Tibial artery (tissue), 4 donors: ENCODE measurements at regions not wholly inside any gene's neighbourhood (a gene's known extent, or its start where the extent isn't known, plus 50 kb on each side); places are given as distances from the start of the nearest gene placed in this dataset.
A peak's percentile ranks its signal among the peaks of the same experiment; 100 is the strongest.

Experiments used
- DNase-seq, 2 donors: peaks; one replicate each; pipeline ENCODE4 v3.0.0-alpha.2; 2019
- H3K27ac ChIP-seq, 2 donors: fragments of 200-600 bp; sonication (generic) in 1 of 2; 1 replicate in 1 of 2; 2 replicates in 1 of 2; pipeline ENCODE4 v1.5.1; 2018 to 2019; ENCODE audit warnings: mild to moderate bottlenecking in 1 of 2
- H3K27me3 ChIP-seq, 2 donors: fragments of 200-600 bp; sonication (generic) in 1 of 2; one replicate each; pipeline versions ENCODE4 v1.5.1 to v1.6.0; 2016 to 2019
- H3K36me3 ChIP-seq, 3 donors: fragments of 200-600 bp; sonication (generic) in 2 of 3; one replicate each; pipeline ENCODE4 v1.5.1; 2016 to 2019; ENCODE audit warnings: mild to moderate bottlenecking in 2 of 3
- H3K4me1 ChIP-seq, 4 donors: fragments of 200-600 bp; sonication (generic) in 2 of 4; 1 replicate in 3 of 4; 2 replicates in 1 of 4; pipeline ENCODE4 v1.5.1; 2016 to 2019
- H3K4me3 ChIP-seq, 2 donors: fragments of 200-600 bp; sonication (generic) in 1 of 2; 1 replicate in 1 of 2; 2 replicates in 1 of 2; pipeline ENCODE4 v1.5.1; 2018 to 2019; ENCODE audit warnings: mild to moderate bottlenecking in 2 of 2
- H3K9me3 ChIP-seq, 3 donors: fragments of 200-600 bp; sonication (generic) in 1 of 3; one replicate each; pipeline ENCODE4 v1.5.1; 2016 to 2019
- intact Hi-C: fragments of 100-400 bp; cut with DNase I; formaldehyde crosslinking; loops from one replicate; pipeline ENCODE4 v1.15.0; 2023; ENCODE audit warnings: low total_unique reads
- TF ChIP-seq, protein P1 (sequence below), 2 experiments: fragments of 200-600 bp in 1 of 2; fragments of 450-650 bp in 1 of 2; IDR thresholded peaks; one replicate each; pipeline ENCODE4 v1.5.1; 2017 to 2019; ENCODE audit warnings: antibody characterized with exemption in 2 of 2, mild to moderate bottlenecking in 1 of 2, moderate library complexity in 1 of 2

DNA sequence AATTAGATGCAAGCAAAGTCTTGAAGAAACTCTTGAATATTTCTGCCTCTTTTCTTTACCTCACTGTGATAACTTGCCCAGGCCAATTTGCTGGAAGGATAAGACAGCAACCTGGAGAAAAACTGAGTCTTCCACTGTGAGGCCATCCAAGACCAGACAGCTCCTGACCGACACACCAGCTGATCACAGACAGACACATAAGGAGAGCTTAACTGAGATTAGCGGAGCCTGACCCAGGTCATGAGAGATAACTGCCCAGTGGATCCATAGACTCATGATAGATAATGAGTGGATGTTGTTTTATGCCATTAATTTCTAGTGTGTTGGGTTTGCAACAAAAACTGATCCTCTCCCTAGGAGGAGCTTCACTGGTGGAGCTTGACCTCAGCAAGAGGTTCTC, 64.4 kb upstream of the NOX3 start:
- H3K4me1 ChIP-seq, result no peaks in the 10 kb centered on the region
- H3K36me3 ChIP-seq, result no peaks in the 10 kb centered on the region
- no peaks in the 10 kb centered on the region for H3K9me3 ChIP-seq
- no peak for DNase-seq
- H3K27ac ChIP-seq, result no peak overlapping the region
- TF ChIP-seq, protein P1, sequence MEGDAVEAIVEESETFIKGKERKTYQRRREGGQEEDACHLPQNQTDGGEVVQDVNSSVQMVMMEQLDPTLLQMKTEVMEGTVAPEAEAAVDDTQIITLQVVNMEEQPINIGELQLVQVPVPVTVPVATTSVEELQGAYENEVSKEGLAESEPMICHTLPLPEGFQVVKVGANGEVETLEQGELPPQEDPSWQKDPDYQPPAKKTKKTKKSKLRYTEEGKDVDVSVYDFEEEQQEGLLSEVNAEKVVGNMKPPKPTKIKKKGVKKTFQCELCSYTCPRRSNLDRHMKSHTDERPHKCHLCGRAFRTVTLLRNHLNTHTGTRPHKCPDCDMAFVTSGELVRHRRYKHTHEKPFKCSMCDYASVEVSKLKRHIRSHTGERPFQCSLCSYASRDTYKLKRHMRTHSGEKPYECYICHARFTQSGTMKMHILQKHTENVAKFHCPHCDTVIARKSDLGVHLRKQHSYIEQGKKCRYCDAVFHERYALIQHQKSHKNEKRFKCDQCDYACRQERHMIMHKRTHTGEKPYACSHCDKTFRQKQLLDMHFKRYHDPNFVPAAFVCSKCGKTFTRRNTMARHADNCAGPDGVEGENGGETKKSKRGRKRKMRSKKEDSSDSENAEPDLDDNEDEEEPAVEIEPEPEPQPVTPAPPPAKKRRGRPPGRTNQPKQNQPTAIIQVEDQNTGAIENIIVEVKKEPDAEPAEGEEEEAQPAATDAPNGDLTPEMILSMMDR (IDR thresholded peaks at IDR 0.05), result no peak
- no peaks in the 10 kb centered on the region for H3K27me3 ChIP-seq
- H3K4me3 ChIP-seq, result no peak overlapping the region
- intact Hi-C loops, result no loop called here

DNA sequence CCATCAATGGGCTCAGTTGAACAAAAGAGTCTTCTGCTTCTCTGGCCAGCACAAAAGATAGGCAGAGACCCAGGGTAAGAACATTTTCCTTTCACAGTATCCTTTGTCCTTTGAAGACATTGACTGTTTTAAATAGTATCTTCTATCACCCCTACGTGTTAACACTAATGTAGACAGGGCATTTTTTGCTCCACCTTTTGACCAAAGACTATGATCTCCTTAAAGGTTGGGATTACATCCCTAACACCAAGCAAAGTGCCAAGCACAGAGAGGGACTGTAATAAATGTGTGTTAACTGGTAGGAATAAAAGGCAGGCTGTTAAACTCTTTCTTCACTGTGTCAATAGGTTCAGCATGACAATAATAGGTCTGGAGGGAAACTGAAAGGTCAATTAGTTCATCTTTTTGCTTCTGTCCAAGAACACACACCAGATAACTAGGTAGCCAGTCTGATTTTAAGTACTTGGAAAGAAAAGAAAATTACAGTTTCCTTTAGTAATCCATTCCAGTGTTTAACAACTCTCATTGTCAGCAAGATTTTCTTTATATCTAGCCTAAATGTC, 63.6 kb upstream of the NOX3 start:
- Histone ChIP-seq H3K36me3 (no peaks in the 10 kb centered on the region), H3K4me3 (no peak overlapping the region), H3K4me1 (no peaks in the 10 kb centered on the region), H3K27me3 (no peaks in the 10 kb centered on the region), H3K9me3 (no peaks in the 10 kb centered on the region), H3K27ac (no peak overlapping the region)
- intact Hi-C loops, result no loop called here
- no peak for DNase-seq
- TF ChIP-seq, protein P1 (IDR thresholded peaks at IDR 0.05), result no peak

DNA sequence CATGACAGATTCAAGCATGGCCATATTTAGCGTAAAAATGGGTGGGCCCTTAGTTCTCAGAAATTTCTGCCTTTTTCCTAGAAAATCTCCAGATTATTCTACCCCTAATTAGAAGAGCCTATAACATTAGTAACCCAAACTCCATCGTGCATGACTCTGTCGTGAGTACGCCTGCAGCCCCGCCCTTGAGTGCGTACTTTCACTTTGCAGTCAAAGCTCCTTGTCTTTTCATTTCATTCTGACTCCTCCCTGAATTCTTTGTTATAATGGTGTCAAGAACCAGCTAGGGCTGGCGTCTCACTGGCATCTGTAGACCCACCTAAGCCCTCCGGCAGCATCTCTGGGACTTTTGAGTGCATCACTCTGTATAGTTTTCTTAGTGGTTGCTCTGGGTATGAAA, 61.7 kb upstream of the NOX3 start:
- Histone ChIP-seq H3K27me3 (no peaks in the 10 kb centered on the region), H3K36me3 (no peaks in the 10 kb centered on the region), H3K4me3 (no peak overlapping the region), H3K27ac (no peak overlapping the region), H3K9me3 (no peaks in the 10 kb centered on the region), H3K4me1 (no peaks in the 10 kb centered on the region)
- intact Hi-C loops, result no loop called here
- DNase-seq, result no peak
- TF ChIP-seq, protein P1 (IDR thresholded peaks at IDR 0.05), result no peak

DNA sequence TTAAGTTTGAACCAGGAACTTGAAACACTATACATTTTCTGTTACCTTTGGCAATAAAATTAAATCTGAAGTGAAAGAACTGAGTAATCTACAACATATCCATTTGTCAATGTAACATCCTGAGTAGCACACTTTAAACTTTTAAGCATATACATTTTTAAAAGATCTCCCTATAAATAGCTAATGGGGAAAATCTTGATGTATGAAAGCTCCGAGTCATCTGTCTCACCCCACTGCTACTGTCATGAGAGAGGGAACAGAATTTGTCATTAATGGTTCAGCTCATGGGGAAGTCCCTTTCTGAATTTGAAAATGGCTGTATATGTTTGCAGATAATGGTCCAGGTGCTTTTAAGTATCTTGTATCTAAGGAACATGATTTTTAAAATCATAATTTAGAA, 55.2 kb upstream of the NOX3 start:
- Histone ChIP-seq H3K4me1 (peaks cover 0 to 54% (median 13%) of the 10 kb centered on the region in 4 donors), H3K36me3 (no peaks in the 10 kb centered on the region), H3K4me3 (no peak overlapping the region), H3K27me3 (no peaks in the 10 kb centered on the region), H3K27ac (peak overlapping the region; percentile 28 to 39), H3K9me3 (no peaks in the 10 kb centered on the region)
- intact Hi-C loops, result no loop called here
- TF ChIP-seq, protein P1 (IDR thresholded peaks at IDR 0.05), result no peak
- DNase-seq, result no peak

DNA sequence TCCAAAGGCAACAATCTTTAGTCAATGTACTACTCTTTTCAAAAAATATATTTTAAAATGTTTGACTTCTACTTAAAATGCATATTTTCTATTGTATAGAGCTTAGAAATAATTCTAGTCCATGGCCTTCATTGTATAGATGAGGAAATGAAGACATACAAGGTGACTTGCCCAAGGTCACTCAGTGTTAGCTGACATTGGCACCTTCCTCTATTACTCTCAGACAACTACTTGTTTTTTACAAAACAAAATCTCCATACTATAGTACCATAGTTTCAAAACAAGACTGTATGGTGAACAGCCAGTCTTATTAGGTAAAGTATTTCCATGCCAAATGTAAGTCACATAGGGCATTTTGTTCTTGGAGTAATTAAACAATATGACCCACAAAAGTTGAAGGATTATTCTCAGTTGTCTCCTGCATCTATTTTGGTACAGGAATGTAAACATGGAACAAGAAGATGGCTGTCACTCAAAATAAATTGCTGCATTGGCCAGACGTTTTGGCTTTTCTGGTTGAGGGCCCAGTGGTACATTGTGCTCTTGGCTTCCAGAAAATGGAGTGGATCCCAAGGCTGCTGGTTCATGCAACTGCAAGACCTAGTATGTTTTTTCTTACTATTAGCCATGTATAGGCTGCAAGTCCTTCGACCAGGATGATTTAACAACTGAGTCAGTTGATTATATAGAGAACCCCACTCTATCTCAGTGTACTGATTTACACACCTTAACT, 54.3 kb upstream of the NOX3 start:
- peak overlapping the region; percentile 28 to 39 for H3K27ac ChIP-seq
- H3K9me3 ChIP-seq, result no peaks in the 10 kb centered on the region
- no peak for DNase-seq
- no peaks in the 10 kb centered on the region for H3K27me3 ChIP-seq
- H3K4me3 ChIP-seq, result no peak overlapping the region
- peaks cover 0 to 64% (median 23%) of the 10 kb centered on the region in 4 donors for H3K4me1 ChIP-seq
- TF ChIP-seq, protein P1 (IDR thresholded peaks at IDR 0.05), result no peak
- no peaks in the 10 kb centered on the region for H3K36me3 ChIP-seq
- intact Hi-C loops, result no loop called here
